GM19238 (cell line): ENCODE measurements at regions not wholly inside any gene's neighbourhood (a gene's known extent, or its start where the extent isn't known, plus 50 kb on each side); places are given as distances from the start of the nearest gene placed in this dataset.

Experiments
- DNase-seq: peaks from one replicate; pipeline ENCODE4 v3.0.0; 2011; ENCODE audit warnings: low spot score; ENCODE audit not compliant: insufficient read length

DNA sequence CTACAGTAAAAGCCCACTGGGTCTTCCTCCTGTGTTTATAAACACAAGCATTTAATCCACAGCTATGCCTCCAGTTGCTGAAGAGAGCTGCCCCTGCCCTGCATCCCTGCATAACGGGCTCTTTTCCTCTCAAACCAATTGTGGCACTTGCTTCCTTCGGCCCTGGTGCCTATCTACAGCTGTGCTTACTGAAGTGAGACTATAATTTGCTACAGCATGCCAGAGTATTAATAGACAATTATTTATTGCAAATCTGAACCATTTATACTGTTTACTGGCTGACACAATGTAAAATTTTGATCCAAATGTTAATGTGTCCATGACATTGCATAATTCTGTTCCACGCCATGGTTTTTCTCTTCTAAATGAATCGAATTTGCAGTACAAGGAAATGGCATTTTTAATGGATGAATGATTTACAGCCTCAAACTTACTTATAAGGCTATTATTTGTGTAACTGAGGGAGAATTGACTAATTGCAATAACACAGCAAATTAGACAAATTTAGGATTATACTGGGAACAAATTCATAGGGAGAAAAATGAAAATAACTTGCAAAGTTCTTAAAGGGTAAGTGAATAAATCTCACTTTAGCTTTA is 457.0 kb upstream of the HNRNPA3 start:
- no peak for DNase-seq

DNA sequence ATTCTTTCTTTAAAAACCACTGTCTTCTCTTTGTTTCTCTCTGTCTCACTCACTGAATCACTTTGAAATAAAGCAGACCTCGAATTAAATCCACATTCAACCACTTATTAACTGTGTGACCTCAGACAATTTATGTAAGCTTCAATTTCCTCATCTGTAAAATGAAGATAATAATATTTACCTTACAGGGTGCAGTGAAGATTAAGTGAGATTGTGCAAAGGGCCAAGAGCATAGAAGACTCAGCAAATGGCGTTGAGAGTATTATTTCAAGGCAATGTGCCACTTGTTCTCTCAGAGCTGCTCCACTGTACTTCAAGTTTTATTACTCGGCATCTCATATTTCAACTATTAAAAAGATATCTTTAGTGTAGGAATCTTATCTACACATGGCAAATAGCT is 454.2 kb upstream of the HNRNPA3 start:
- no peak for DNase-seq

DNA sequence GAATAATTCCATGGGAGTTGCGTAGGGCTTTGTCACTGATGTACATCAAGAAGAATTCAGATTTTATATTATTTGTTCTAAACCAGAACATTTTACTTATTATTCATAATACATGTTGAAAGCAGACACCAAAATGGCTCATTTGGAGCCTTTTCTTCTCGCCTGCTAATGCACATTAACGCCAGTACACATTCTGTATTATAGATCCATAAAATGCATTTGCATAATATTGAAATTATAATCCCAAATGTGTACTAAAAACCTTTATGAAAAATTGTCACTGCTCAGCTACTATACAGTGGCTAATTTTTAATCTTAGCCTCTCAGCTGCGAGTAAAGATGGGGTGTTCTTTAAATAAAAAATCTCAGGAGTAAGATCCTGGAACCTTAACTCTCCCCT is 452.2 kb upstream of the HNRNPA3 start:
- DNase-seq = no peak

DNA sequence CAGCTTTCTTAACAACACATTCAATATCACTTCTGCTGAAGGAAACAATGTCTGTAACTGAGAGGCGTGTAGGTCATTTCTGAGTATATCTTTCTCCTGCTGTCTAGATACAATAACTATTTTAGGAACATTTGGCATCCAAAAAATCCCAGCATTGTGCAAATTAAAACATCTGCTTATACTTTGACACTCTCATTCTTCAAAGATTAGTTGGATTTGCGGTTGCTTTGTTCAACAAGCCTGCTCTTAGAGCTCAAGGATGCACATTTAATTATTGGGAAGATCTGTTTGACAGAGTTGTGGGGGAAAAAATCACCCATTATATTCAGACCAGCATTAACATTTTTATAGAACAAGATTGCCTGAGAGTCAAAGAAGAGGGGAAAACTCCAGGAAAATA is 449.5 kb upstream of the HNRNPA3 start:
- no peak for DNase-seq

DNA sequence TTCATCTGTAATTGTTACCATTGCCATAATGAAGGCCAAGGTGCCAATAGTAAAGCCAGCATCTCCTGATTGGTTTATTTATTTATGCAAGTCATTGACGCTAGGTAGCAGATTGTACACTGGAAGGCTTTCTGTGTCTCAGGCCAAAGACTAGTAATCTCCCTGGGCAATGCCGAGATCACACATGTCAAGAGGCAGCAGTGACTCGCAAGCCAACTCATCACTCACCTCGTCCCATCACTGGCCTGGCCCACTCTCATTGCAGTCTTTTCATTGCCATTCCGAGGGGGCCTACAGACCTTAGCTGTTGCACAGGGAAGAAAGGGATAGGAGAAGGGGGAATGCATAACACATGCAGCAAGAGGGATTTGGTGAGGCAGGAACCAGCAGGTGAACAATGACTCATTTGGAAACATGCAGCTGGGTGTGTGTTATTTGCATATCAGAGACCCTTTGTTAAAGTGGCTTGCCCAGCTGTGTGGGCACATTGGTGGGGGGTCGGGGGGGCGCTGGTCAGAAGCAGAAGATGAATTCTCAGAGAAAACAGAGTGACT is 448.7 kb upstream of the HNRNPA3 start:
- DNase-seq = no peak

DNA sequence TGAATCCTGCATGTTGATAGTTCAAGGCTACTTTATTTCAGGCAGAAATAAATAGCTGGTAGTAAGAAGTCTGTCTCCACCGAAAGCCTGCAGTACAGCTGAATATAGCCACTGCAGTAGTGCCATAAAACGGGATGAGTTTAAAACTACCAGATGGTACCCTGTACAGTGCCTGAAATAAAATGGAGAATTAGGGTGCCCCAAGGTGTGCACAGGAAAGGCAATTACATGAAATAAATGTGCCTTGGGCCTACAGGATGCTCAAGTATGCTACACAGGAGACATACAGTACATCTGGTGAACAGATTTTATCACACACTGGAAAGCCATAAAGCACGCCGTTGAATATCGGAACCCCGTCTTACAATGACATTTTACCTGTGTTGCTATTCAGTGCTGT is 447.7 kb upstream of the HNRNPA3 start:
- DNase-seq = no peak

DNA sequence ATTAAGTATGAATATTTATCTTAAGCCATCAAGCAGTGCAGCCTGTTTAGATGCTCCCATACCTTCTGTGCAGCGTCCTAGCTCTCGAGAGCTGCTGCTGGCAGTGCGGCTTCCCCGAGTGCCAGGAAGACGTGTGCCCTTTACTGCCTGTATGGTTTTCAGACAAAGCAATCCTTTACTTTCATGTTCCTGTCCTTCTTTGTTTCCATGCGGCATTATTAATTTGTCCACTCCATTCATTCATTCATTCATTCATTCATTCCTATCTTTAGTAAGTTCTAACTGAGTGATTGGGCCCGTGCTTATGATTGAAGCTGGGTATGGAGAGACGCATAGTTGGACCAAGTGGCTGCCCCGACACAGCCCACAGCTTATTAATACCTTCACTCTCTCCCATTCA is 446.6 kb upstream of the HNRNPA3 start:
- DNase-seq = no peak

DNA sequence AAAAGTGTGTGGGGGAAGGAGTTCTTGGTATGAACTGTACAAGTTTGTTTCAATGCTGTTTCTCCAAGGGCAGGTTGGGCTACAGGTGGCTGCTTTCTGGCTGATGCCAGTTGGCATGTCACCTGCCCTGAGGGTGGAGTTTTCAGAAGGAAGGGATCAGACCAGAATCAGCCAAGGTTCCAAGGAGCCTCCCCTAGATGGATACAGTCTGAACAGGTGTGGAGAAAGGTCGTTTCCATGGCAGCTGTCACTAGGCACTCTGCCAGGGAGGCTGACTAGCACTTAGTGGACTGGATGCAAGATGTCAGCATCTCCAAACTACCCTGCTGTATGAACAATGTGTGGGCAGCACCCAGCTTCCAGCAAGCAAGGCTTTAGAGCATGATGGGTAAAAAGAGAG is 444.4 kb upstream of the HNRNPA3 start:
- DNase-seq = no peak

DNA sequence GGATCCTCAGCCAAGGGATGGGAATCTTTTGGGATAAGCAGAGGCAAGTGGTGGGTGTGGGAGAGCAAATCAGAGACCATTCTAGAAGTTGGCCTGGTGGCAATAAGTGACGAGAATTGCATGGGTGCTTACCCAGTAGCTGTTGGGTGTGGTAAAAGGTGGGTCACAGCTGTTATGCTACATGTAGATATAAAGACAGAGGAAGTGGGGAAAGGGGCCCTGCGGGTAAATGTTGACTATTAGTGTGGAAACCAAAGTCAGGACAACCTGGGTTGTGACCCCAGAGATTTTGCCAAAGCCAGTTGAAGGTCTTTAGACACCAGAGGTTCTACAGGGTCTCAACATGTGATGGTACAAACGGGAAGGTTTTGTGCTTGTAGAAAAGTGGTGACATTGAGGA is 443.6 kb upstream of the HNRNPA3 start:
- no peak for DNase-seq

DNA sequence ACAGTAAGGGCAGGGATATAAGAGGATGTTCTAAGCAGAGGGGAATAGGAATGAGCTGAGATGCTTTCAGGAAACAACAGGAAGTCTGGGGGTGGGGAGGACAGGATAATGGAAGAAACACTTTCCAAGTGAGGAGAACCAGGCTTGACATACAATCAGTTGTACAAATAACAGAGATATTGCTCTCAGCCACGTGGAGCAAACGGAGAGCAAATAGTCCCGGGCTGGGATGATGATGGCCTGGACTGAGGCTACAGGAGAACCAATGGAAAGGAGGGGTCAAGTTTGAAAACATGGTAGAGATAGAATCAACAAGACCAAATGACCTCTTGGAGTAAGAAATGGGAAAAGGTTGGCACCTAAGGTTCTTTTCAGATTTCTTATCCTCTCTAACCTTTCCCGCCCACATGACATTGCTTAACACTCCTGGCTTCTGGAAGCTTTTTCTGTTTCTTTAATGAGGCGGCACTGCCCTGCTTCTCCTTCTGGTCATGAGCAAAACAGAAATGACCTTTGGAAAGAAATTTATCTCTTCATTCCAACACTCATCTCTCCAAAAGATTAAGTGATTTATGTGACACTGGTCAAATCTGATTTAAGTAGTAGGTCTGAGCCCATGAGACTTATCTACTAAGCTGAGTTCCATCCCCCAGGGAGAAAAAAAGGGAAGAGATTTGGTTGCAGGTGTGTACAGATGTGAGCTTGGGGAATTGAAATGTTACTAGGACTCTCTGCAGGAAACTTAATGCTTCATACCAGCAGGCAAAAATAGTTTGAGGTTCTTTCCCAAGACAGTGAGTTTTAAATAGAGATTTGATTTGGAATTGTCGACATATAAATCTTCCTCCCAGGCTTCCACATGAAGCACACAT is 442.9 kb upstream of the HNRNPA3 start:
- DNase-seq = no peak

DNA sequence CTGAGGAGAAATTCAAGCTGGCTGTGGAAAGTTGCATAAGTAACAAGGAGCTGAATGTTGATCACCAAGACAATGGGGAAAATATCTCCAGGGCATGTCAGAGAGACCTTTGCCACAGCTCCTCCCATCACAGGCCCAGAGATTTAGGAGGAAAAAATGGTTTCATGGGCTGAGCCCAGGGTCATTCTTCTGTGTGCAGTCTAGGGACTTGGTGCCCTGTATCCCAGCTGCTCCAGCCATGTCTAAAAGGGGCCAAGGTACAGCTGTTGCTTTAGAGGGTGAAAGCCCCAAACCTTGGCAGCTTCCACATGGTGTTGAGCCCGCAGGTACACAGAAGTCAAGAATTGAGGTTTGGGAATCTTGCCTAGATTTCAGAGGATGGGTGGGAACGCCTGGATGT is 439.8 kb upstream of the HNRNPA3 start:
- DNase-seq = no peak

DNA sequence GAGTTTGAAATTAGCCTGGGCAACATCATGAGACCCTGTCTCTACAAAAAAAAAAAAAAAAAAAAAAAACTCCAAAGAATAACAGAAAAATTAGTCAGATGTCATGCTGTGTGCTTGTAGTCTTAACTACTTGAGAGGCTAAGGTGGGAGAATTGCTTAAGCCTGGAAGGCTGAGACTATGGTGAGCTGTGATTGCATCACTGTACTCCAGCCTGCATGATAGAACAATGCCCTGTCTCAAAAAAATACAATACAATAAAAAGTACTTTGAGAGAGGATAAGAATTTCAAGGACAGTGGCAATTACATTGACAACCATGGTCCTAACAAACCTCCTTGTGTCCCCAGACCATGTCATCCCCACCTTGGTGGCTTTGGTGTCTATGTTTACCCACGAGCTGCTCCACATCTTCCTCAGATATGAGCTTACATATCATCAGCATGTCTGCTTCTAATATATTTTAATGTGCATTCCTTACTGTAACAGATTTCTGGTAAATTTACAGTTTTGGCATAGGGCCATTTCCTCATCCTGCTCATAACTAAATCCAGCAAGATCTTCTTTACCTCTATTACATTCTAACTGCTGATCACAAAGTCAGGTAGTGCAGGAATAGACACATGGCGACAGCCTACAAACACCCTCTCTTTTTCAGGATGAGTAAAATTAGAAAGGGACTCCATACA is 437.7 kb upstream of the HNRNPA3 start:
- DNase-seq = no peak

DNA sequence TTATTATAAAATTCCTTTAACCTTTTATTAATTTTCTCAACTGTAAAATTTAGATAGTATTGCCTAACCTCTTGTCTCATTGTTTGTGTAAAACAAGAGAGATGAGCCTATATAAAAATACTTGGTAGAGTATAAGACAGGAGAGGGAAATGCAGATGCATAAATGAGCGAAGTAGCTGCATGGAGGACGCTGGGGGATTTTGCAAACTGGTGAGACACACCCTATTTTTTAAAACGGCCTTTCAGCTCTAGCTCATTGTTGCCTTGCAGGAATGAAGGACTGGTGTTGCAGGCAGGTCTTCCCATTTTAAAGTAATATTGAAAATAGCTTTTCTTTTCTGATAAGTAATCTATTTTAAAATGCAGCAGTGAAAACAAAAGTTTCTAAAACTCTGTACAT is 435.3 kb upstream of the HNRNPA3 start:
- DNase-seq = no peak

DNA sequence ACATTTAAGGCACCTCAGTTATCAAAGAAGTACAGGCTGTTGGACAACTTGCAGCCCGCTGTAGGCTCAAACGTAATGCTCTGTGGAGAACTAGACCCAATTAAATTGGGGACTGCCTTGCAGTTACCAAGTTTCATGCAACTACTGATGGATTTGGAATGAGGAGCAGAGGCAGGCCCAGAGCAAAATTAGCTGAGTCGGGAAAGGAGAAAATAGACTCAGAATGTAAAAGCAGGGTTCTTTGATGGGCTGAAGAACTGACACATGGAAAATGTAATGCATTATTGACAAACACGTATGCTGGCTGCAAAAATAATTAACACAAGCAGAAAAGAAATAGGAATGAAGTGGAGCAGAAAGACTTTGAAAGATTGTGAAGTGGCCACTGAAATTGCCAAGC is 432.7 kb upstream of the HNRNPA3 start:
- DNase-seq = no peak

DNA sequence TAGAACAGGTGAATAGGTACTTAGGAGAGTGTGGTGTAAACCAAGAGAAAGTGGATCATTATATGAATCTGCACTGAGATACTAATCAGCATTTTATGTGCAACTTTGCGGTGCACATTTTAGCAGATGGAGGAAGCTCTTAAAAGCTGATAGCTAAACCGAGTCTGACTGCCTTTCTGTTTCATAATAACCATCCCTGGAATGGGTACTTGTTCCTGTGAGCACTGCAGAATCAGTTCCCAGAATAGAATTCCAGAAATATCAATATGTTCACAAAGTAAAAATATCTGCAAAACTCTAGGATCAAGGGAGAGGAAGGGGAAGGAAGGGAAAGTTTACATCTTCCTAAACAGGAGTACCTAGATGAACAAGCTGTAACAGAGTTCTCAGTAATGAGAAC is 432.2 kb upstream of the HNRNPA3 start:
- DNase-seq = no peak

DNA sequence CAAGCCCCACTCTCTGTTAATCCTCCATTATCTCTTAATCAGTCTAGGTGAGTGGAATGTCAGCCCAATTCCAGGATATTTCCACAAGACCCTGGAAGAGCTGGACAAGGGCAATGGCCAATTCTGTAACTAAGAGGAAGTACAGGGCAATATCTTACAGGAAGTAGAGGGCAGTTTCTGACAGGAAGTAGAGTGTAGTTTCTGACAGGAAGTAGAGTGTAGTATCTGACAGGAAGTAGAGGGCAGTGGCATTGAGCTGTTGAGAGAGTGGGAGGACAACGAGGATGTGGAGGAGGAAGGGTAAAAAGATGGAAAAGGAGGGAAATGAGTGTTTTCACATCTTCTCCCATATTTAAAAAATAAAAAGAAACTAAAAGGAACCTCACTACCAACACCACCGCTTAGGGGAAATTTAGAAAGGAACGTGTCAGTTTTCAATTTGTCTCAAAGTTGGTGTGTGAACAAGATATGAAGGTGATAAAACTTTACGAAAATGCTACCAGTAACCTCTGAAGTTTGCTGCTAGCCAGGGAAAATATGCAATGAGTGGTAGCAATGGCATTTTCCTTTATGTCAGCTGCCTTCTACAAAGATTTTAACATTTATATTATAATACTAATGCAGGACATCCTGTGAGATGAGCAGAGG is 430.9 kb upstream of the HNRNPA3 start:
- no peak for DNase-seq

DNA sequence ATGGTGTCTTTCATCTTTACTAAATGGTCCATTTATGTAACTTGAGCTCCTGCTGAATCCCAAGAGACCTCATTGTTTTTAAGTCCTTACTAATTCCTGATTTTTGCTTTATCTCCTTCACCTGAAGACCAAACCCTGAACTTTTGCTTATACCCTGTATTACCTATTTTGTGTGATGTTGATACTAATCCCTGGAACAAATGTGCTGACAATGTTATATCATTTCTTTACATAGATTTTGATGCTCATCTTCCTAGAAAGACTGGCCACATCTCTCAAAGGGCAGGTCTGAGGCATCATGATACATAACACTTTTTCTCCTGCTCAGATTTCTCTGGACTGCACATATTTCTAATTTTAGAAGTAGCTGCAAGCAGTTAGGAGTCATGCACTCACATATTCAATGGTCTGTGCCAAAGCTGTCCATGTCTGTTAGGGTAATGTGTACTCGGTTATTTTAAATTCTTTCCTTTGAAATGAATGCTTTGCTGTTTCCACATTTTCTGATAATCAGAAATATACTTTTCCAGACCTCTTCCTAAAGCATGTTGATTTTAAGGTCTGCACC is 427.9 kb upstream of the HNRNPA3 start:
- no peak for DNase-seq

DNA sequence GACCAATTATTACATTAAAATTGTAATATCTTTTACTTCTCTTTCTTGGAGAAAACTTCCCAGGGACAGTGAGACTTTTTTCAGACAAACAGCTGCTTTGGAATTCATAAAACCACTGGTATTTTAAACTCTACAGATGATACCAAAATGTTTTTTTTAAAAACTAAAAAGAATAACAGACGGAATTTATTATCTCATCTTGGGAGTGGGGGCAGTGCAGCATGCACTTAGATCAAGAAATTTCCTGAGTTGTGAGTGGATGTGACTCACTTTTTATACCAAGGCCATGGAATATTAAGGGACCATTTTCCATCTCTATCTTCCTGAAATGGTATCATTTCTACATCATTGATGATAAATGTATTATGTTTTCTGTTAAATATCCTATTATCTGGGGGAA is 422.8 kb upstream of the HNRNPA3 start:
- no peak for DNase-seq

DNA sequence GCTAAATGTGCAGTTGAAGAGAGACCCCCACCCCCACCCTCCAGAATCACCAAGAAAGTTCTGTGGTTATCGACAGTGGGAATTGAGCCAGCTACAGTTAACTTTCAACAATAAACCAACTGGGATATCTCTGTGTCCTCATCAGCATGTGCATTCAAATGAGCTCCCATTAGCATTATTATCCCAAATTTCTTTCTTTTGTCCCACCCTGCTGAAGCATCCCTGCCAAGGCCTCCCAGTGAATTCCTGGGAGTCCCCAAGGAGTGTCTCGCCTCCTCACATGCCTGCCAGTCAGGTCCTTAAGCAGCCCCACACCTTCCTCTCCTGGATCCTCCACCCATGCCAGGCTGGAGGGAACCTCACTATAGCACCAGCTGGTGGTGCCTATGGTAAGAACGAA is 422.1 kb upstream of the HNRNPA3 start:
- no peak for DNase-seq

DNA sequence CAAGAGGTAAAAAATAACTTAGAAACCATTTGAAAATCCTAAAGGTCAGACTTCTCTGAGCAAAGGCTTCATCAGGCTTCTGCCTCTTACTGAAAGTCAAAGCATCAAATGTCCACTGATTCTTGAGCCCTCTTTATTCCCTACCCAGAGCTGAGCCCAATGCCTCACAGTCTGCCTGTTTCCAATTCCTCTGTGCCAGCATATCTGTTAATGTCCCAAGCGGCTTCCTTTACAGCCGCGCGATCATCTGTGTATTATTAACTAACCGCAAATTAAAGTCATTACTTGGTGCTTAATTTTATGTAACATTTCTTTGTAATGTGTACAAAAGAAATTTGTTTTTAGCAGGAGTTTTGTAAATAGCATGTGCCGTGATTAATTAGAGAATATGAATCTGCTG is 418.8 kb upstream of the HNRNPA3 start:
- DNase-seq = no peak

DNA sequence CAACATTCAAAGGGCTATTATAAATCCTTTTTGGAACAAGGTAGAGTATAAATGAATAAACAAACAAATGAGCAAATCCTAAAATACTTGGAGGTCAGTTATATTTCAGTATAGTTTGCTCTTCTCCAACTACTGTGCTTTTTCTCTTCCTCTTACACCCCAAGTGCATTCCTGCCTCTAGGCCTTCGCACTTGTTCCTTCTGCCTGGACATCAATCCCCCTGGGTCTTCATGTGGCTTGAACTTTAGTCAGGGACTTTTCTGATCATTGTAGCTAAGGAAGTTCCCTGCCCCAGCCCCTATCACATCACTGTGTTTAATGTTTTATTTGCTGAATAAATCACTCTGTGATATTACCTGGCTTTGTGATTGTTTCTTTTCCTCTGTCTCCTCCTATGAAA is 418.2 kb upstream of the HNRNPA3 start:
- DNase-seq = no peak

DNA sequence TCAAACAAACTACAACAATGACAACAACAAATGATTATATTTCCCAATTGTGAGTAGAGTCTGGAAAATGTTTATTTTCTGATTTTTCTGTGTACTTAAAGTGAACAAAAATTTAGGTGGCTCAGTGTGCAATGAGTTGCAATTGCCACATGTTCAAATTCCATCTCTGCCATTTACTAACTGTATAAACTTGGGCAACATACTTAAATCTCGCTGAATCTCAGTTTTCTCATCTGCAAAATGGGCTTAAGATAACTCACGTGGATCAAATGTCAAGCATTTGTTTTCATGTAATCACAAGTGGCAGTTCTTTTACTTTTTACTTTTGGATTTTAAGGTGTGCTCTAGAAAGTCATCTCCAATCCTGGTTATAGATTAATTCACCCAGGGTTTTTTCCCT is 416.8 kb upstream of the HNRNPA3 start:
- no peak for DNase-seq
